Fibroblast of lung (primary cell): ENCODE measurements at regions not wholly inside any gene's neighbourhood (a gene's known extent, or its start where the extent isn't known, plus 50 kb on each side); places are given as distances from the start of the nearest gene placed in this dataset.

Source experiments
- EZH2 ChIP-seq: IDR thresholded peaks from 2 replicates; pipeline ENCODE4 v1.5.1; 2012; ENCODE audit warnings: low read length, control low read depth, mild to moderate bottlenecking; ENCODE audit errors: missing control alignments
- TF ChIP-seq, protein P1 (sequence below), 2 donors: IDR thresholded peaks in 1 of 2; conservative IDR thresholded peaks in 1 of 2; 1 replicate in 1 of 2; 2 replicates in 1 of 2; pipeline ENCODE4 v1.5.1; 2011 to 2012; ENCODE audit warnings: low read length in 2 of 2, control low read depth in 1 of 2, inconsistent platforms in 1 of 2, low read depth in 1 of 2, mild to moderate bottlenecking in 1 of 2

DNA sequence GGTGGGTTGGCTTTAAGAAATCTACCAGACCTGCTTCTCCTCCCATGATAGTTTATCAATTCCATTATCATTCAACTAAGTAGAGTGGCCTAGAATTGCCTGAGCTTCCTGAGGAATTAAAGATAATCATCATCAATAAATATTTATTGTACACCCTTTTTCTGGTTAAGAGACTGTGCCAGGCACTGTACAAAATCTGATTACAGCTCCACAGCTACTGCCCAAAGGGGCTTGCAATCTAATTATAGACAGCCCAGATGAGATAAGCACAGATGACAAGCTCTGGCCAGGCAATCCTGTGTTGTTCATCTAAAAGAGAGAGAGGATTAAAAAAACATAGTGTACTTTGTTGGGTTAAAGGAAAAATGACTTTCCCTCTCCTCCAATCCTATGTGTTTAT, 586.4 kb downstream of the GATA3 start:
- no peak for TF ChIP-seq EZH2
- TF ChIP-seq, protein P1, sequence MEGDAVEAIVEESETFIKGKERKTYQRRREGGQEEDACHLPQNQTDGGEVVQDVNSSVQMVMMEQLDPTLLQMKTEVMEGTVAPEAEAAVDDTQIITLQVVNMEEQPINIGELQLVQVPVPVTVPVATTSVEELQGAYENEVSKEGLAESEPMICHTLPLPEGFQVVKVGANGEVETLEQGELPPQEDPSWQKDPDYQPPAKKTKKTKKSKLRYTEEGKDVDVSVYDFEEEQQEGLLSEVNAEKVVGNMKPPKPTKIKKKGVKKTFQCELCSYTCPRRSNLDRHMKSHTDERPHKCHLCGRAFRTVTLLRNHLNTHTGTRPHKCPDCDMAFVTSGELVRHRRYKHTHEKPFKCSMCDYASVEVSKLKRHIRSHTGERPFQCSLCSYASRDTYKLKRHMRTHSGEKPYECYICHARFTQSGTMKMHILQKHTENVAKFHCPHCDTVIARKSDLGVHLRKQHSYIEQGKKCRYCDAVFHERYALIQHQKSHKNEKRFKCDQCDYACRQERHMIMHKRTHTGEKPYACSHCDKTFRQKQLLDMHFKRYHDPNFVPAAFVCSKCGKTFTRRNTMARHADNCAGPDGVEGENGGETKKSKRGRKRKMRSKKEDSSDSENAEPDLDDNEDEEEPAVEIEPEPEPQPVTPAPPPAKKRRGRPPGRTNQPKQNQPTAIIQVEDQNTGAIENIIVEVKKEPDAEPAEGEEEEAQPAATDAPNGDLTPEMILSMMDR (conservative IDR thresholded peaks at IDR 0.05 in 1 of 2, IDR thresholded peaks at IDR 0.05 in 1 of 2; ENCODE audit: low read depth in 1 of 2, low read length in 2 of 2), result no peak
